ENCODE measurements at regions not wholly inside any gene's neighbourhood (a gene's known extent, or its start where the extent isn't known, plus 50 kb on each side); places are given as distances from the start of the nearest gene placed in this dataset.

- H3K27ac ChIP-seq, result no peak overlapping the region
- no peak for DNase-seq
- no peaks in the 10 kb centered on the region for H3K4me1 ChIP-seq
- ATAC-seq, result no peak
- H3K9me3 ChIP-seq, result no peaks in the 10 kb centered on the region
- TF ChIP-seq, protein P1, sequence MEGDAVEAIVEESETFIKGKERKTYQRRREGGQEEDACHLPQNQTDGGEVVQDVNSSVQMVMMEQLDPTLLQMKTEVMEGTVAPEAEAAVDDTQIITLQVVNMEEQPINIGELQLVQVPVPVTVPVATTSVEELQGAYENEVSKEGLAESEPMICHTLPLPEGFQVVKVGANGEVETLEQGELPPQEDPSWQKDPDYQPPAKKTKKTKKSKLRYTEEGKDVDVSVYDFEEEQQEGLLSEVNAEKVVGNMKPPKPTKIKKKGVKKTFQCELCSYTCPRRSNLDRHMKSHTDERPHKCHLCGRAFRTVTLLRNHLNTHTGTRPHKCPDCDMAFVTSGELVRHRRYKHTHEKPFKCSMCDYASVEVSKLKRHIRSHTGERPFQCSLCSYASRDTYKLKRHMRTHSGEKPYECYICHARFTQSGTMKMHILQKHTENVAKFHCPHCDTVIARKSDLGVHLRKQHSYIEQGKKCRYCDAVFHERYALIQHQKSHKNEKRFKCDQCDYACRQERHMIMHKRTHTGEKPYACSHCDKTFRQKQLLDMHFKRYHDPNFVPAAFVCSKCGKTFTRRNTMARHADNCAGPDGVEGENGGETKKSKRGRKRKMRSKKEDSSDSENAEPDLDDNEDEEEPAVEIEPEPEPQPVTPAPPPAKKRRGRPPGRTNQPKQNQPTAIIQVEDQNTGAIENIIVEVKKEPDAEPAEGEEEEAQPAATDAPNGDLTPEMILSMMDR (IDR thresholded peaks at IDR 0.05 in 4 of 5, conservative IDR thresholded peaks at IDR 0.05 in 1 of 5), result no peak
- TF ChIP-seq POLR2A (IDR thresholded peaks at IDR 0.05), result no peak
- in situ Hi-C loops (cut with MboI; ENCODE audit: low sequenced_read_pairs in 4 of 4), result no loop called here
- H3K4me3 ChIP-seq, result no peak overlapping the region
- intact Hi-C loops (cut with DNase I; ENCODE audit: low total_unique reads), result no loop called here
- no peaks in the 10 kb centered on the region for H3K36me3 ChIP-seq
- peaks cover 5 to 36% (median 34%) of the 10 kb centered on the region in 3 donors for H3K27me3 ChIP-seq
Observed at GRCh38 chr6:168229368-168229752, 90.2 kb downstream of the DACT2 start.

GRCh38 chr6:168228676-168229367 is 90.8 kb downstream of the DACT2 start:
- Histone ChIP-seq H3K4me1 (no peaks in the 10 kb centered on the region), H3K27ac (no peak overlapping the region), H3K4me3 (no peak overlapping the region), H3K27me3 (peaks cover 5 to 36% (median 34%) of the 10 kb centered on the region in 3 donors), H3K36me3 (no peaks in the 10 kb centered on the region), H3K9me3 (no peaks in the 10 kb centered on the region)
- no peak for ATAC-seq
- TF ChIP-seq POLR2A (IDR thresholded peaks at IDR 0.05), result no peak
- TF ChIP-seq, protein P1 (IDR thresholded peaks at IDR 0.05 in 4 of 5, conservative IDR thresholded peaks at IDR 0.05 in 1 of 5), result no peak
- in situ Hi-C loops (cut with MboI; ENCODE audit: low sequenced_read_pairs in 4 of 4) (no loop called here), intact Hi-C loops (cut with DNase I; ENCODE audit: low total_unique reads) (no loop called here)
- DNase-seq, result no peak

DNA sequence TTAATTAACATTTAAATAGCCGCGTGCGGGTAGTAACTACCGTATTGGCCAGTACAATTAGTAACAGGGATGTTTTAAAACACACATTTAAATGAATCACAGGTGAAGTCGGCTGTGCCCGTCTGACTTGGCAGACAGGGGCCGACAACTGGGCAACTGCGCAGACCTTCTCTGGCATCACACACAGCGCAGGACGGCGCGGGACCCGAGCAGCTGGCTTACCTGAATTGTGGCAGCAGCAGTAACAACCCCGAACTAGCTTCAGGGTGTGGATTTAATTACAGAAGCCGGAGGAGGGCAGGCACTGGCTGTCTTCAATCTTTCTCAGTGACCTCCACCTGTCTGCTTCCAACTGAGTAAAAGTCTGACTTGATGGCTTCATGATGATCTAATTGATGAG is 91.7 kb downstream of the DACT2 start:
- H3K4me1 ChIP-seq, result no peaks in the 10 kb centered on the region
- H3K27ac ChIP-seq, result no peak overlapping the region
- ATAC-seq, result no peak
- H3K4me3 ChIP-seq, result no peak overlapping the region
- TF ChIP-seq, protein P1 (IDR thresholded peaks at IDR 0.05 in 4 of 5, conservative IDR thresholded peaks at IDR 0.05 in 1 of 5), result no peak
- TF ChIP-seq POLR2A (IDR thresholded peaks at IDR 0.05), result no peak
- no peaks in the 10 kb centered on the region for H3K9me3 ChIP-seq
- H3K36me3 ChIP-seq, result no peaks in the 10 kb centered on the region
- in situ Hi-C loops (cut with MboI; ENCODE audit: low sequenced_read_pairs in 4 of 4) (no loop called here), intact Hi-C loops (cut with DNase I; ENCODE audit: low total_unique reads) (no loop called here)
- no peak for DNase-seq
- H3K27me3 ChIP-seq, result peaks cover 5 to 36% (median 29%) of the 10 kb centered on the region in 3 donors

- no peak overlapping the region for H3K4me3 ChIP-seq
- H3K27me3 ChIP-seq, result peaks cover 5 to 34% (median 26%) of the 10 kb centered on the region in 3 donors
- intact Hi-C loops (cut with DNase I; ENCODE audit: low total_unique reads), result no loop called here
- no peak overlapping the region for H3K27ac ChIP-seq
- H3K9me3 ChIP-seq, result no peaks in the 10 kb centered on the region
- no peak for DNase-seq
- TF ChIP-seq, protein P1 (IDR thresholded peaks at IDR 0.05 in 4 of 5, conservative IDR thresholded peaks at IDR 0.05 in 1 of 5), result no peak
- TF ChIP-seq POLR2A (IDR thresholded peaks at IDR 0.05), result no peak
- ATAC-seq, result no peak
- H3K36me3 ChIP-seq, result no peaks in the 10 kb centered on the region
- H3K4me1 ChIP-seq, result no peaks in the 10 kb centered on the region
- in situ Hi-C loops (cut with MboI; ENCODE audit: low sequenced_read_pairs in 4 of 4), result no loop called here
Observed at GRCh38 chr6:168226902-168227318, 92.7 kb downstream of the DACT2 start.

All from gastrocnemius medialis (tissue), 4 donors.